HepG2 (cell line): ENCODE measurements at regions not wholly inside any gene's neighbourhood (a gene's known extent, or its start where the extent isn't known, plus 50 kb on each side); places are given as distances from the start of the nearest gene placed in this dataset.
A peak's percentile ranks its signal among the peaks of the same experiment; 100 is the strongest.

Experiments used
- ATAC-seq: fragments of 200-7000 bp; cut with Tn5 transposase; 3 replicates; pipeline ENCODE4 v1.9.1; 2020; ENCODE audit warnings: mild to moderate bottlenecking, moderate library complexity
- BruUV-seq: library from RNA; stranded (reverse); fragments of 400-500 nt; replicated peaks from 2 replicates; lab custom pipeline; 2021; lab: Mats Ljungman, UMichigan
- CTCF ChIA-PET: fragments of 300-600 bp; formaldehyde crosslinking; extraction: SDS; loops from one replicate; lab custom pipeline; 2021; ENCODE audit warnings: low total read pairs, inconsistent platforms, low intra/inter-chr PET ratio; lab: Yijun Ruan, JAX
- POLR2A ChIA-PET: fragments of 350-600 bp; sonication (Branson Sonifier 250); formaldehyde crosslinking; loops from one replicate; lab custom pipeline; 2020; ENCODE audit warnings: antibody characterized with exemption, inconsistent platforms; lab: Yijun Ruan, JAX
- DNase-seq: peaks from one replicate; pipeline ENCODE4 v3.0.0-alpha.2; 2015; ENCODE audit warnings: low spot score
- FAIRE-seq: peaks from 3 replicates; lab custom pipeline; 2011; peaks lifted over from hg19 to GRCh38; lab: Jason Lieb, UNC
- H2AFZ ChIP-seq: one replicate; pipeline ENCODE4 v1.6.1; 2011; ENCODE audit warnings: low read length, inconsistent platforms
- H3K27ac ChIP-seq: fragments of 300-600 bp; 3 replicates; pipeline ENCODE4 v1.8.0; 2011; ENCODE audit warnings: mixed run types, mild to moderate bottlenecking, mixed read lengths, low read length, inconsistent platforms; ENCODE audit not compliant: insufficient read depth; ENCODE audit errors: extremely low read length
- H3K27me3 ChIP-seq, 2 experiments: fragments of 200-600 bp in 1 of 2; 2 replicates in 1 of 2; 3 replicates in 1 of 2; pipeline versions ENCODE4 v1.6.0 to v1.8.0; 2011; ENCODE audit warnings: low read length in 2 of 2, mild to moderate bottlenecking in 2 of 2, moderate library complexity in 2 of 2, inconsistent platforms in 1 of 2; ENCODE audit not compliant: insufficient read depth in 2 of 2, control insufficient read depth in 1 of 2
- H3K36me3 ChIP-seq, 2 experiments: fragments of 200-600 bp in 1 of 2; replicated peaks in 1 of 2; 2 replicates in 1 of 2; 3 replicates in 1 of 2; pipeline versions ENCODE4 v1.5.1 to v1.8.0; 2011; ENCODE audit warnings: low read length in 2 of 2, inconsistent platforms in 1 of 2; ENCODE audit not compliant: insufficient read depth in 2 of 2, control insufficient read depth in 1 of 2
- H3K4me1 ChIP-seq: 2 replicates; pipeline ENCODE4 v1.5.1; 2012; ENCODE audit warnings: low read length, inconsistent platforms; ENCODE audit not compliant: insufficient read depth
- H3K4me2 ChIP-seq: 2 replicates; pipeline ENCODE4 v1.6.0; 2011; ENCODE audit warnings: low read depth, low read length, inconsistent platforms
- H3K4me3 ChIP-seq, 3 experiments: fragments of 200-600 bp in 1 of 3; sonication (generic), shearing (Covaris generic) in 1 of 3; replicated peaks in 1 of 3; 2 replicates each; pipeline ENCODE4 v1.5.1; 2011 to 2016; ENCODE audit warnings: low read length in 3 of 3, inconsistent platforms in 2 of 3, low read depth in 2 of 3, mild to moderate bottlenecking in 2 of 3, control low read depth in 1 of 3, mixed read lengths in 1 of 3; ENCODE audit not compliant: insufficient read depth in 1 of 3
- H3K79me2 ChIP-seq: one replicate; pipeline ENCODE4 v1.6.1; 2011; ENCODE audit warnings: low read length, inconsistent platforms; ENCODE audit not compliant: insufficient read depth
- H3K9ac ChIP-seq: 2 replicates; pipeline ENCODE4 v1.6.0; 2011; ENCODE audit warnings: mild to moderate bottlenecking, low read depth, low read length, inconsistent platforms; ENCODE audit not compliant: insufficient read depth
- H3K9me3 ChIP-seq: 2 replicates; pipeline ENCODE4 v1.5.1; 2012; ENCODE audit warnings: mild to moderate bottlenecking, low read length
- H4K20me1 ChIP-seq: 2 replicates; pipeline ENCODE4 v1.6.0; 2011; ENCODE audit warnings: inconsistent platforms, mild to moderate bottlenecking, low read length, moderate library complexity; ENCODE audit not compliant: insufficient read depth
- MAFF ChIP-seq: IDR thresholded peaks from 2 replicates; pipeline ENCODE4 v1.6.1; 2011; ENCODE audit warnings: low read depth, low read length, improper control_type of control experiment
- MAFK ChIP-seq, 2 experiments: IDR thresholded peaks in 1 of 2; conservative IDR thresholded peaks in 1 of 2; 2 replicates each; pipeline ENCODE4 v1.6.1; 2011; ENCODE audit warnings: improper control_type of control experiment in 2 of 2, low read length in 2 of 2
- RBFOX2 ChIP-seq: fragments of 200-400 bp; formaldehyde crosslinking; IDR thresholded peaks from 2 replicates; pipeline ENCODE4 v1.6.1; 2017; ENCODE audit warnings: low read depth, mild to moderate bottlenecking, low read length
- SAFB2 ChIP-seq: sonication (generic); formaldehyde crosslinking; IDR thresholded peaks from 2 replicates; pipeline ENCODE4 v1.5.1; 2020; ENCODE audit warnings: missing genetic modification reagents, low read depth, mild to moderate bottlenecking, borderline replicate concordance
- TCF7L2 ChIP-seq: IDR thresholded peaks from 2 replicates; pipeline ENCODE4 v1.6.1; 2011; ENCODE audit warnings: mild to moderate bottlenecking, low read depth, low read length, moderate library complexity
- XBP1 ChIP-seq: sonication (generic); formaldehyde crosslinking; IDR thresholded peaks from 2 replicates; pipeline ENCODE4 v1.5.0; 2020; ENCODE audit warnings: missing genetic modification reagents
- ZNF263 ChIP-seq: sonication (generic); formaldehyde crosslinking; IDR thresholded peaks from 2 replicates; pipeline ENCODE4 v1.4.0; 2020; ENCODE audit warnings: missing genetic modification reagents
- ZNF33B ChIP-seq: sonication (generic); formaldehyde crosslinking; IDR thresholded peaks from 2 replicates; pipeline ENCODE4 v1.5.1; 2020; ENCODE audit warnings: mild to moderate bottlenecking, missing genetic modification reagents
- WGBS: methylation state at CpG from one replicate; pipeline ENCODE4 v1.1.6; 2017; ENCODE audit warnings: low lambda C conversion rate; 5-methylcytosine and 5-hydroxymethylcytosine counted together
- in situ Hi-C: cut with HindIII; loops from 2 replicates; pipeline ENCODE4 v1.10.0; 2017; ENCODE audit warnings: low pct_unique_long_range_greater_than_20kb; ENCODE audit not compliant: extremely low pct_ligation_motif_present
- intact Hi-C: fragments of 100-400 bp; cut with micrococcal nuclease; formaldehyde crosslinking; loops from one replicate; pipeline ENCODE4 v1.10.0; 2022; ENCODE audit not compliant: unreplicated experiment

DNA sequence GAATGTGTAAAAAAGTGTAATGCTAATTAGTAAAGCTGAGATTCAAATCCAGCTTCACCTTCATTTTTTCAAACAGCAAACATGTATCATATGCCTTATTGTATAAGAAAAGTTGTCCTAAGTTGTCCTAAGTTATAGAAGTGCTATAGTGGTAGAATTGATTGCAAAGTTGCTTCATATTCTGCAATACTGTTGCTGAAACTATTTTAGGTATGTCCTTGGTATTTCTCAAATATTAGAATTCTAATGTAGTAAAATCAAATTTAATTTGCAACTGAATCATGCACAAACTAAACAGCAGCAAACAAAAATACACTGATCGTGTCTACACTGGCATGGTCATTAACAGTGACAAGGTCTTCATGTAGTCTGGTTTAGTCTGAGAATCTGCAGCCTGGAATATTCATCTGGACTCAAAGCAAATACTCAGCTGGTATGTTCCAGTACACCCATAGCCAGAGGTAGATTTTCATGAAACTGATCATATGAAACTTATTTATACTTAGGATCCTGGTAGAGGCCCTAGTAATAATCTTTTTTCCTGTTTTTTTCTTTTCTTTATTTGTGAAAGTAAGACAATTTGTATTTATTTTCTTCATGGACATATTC, 555.6 kb upstream of the ZEB2 start:
- Histone ChIP-seq H4K20me1 (no peaks in the 10 kb centered on the region), H3K4me3 (no peak overlapping the region), H3K27ac (no peak overlapping the region), H3K4me1 (no peaks in the 10 kb centered on the region), H3K27me3 (no peaks in the 10 kb centered on the region), H3K4me2 (no peak overlapping the region), H2AFZ (no peak overlapping the region), H3K79me2 (no peaks in the 10 kb centered on the region), H3K9me3 (peaks cover 13% of the 10 kb centered on the region; the same call in 1 of the 2 replicates), H3K36me3 (no peaks in the 10 kb centered on the region), H3K9ac (no peak overlapping the region)
- FAIRE-seq (no peak), ATAC-seq (no peak), DNase-seq (no peak)
- in situ Hi-C loops (no loop called here), intact Hi-C loops (no loop called here)
- CTCF ChIA-PET, result no interaction called here
- 4% methylated on average over 1 of the region's 1 CpG for WGBS
- BruUV-seq, result no TSS peak
- TF ChIP-seq TCF7L2, result no peak
- no peak for TF ChIP-seq ZNF263 (CRISPR knock-in tag)
- no peak for TF ChIP-seq RBFOX2
- TF ChIP-seq SAFB2 (CRISPR knock-in tag), result no peak
- no peak for TF ChIP-seq ZNF33B (CRISPR knock-in tag)
- POLR2A ChIA-PET, result no interaction called here

DNA sequence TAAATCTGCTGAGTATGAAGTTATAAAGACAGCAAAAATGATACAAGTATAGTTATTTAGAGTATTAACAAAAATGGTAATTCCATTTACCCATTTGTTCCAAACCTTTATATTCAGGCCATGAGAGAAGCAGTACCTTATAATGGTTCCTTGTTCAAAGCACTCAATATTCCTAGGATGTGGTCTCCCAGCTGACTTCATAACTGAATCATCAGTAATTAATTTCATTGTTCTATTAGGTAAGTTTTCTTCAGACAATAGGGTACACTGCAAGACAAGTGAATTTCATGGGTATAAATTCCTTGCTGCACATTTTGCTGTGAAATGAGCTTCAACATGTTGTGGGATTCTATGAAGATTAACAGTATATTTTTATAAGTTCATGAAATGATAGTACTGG, 550.8 kb upstream of the ZEB2 start:
- H3K27ac ChIP-seq, result no peak overlapping the region
- in situ Hi-C loops (no loop called here), intact Hi-C loops (no loop called here)
- no peaks in the 10 kb centered on the region for H3K27me3 ChIP-seq
- no peak overlapping the region for H3K4me3 ChIP-seq
- H4K20me1 ChIP-seq, result no peaks in the 10 kb centered on the region
- FAIRE-seq, result no peak
- H2AFZ ChIP-seq, result no peak overlapping the region
- ATAC-seq, result no peak
- ChIA-PET POLR2A (no interaction called here), CTCF (no interaction called here)
- H3K79me2 ChIP-seq, result no peaks in the 10 kb centered on the region
- TF ChIP-seq MAFF (peak; percentile 19; the same call in 1 of the 2 replicates), MAFK (conservative IDR thresholded peaks at IDR 0.05 in 1 of 2, IDR thresholded peaks at IDR 0.05 in 1 of 2; ENCODE audit: low read length in 2 of 2) (peak in 1 of 2 experiments; percentile 64; a peak in 2 of 4 replicates), XBP1 (CRISPR knock-in tag) (no peak)
- BruUV-seq, result no TSS peak
- no peak for DNase-seq
- no peak overlapping the region for H3K9ac ChIP-seq
- peaks cover 36% of the 10 kb centered on the region; the same call in 1 of the 2 replicates for H3K9me3 ChIP-seq
- no peaks in the 10 kb centered on the region for H3K36me3 ChIP-seq
- H3K4me2 ChIP-seq, result no peak overlapping the region
- H3K4me1 ChIP-seq, result no peaks in the 10 kb centered on the region
